Ovary (tissue), 7 donors: ENCODE measurements at regions not wholly inside any gene's neighbourhood (a gene's known extent, or its start where the extent isn't known, plus 50 kb on each side); places are given as distances from the start of the nearest gene placed in this dataset.

Experiments used
- DNase-seq, 5 donors: peaks; one replicate each; pipeline ENCODE4 v3.0.0-alpha.2; 2019 to 2020
- H3K27ac ChIP-seq, 2 donors: fragments of 200-600 bp; one replicate each; pipeline versions ENCODE4 v1.5.1 to v1.8.0; 2019 to 2022
- H3K27me3 ChIP-seq: fragments of 200-600 bp; one replicate; pipeline ENCODE4 v1.8.0; 2022
- H3K36me3 ChIP-seq: fragments of 200-600 bp; sonication (generic); one replicate; pipeline ENCODE4 v1.5.1; 2019
- H3K4me1 ChIP-seq: one replicate; pipeline ENCODE4 v1.8.1; 2013; ENCODE audit warnings: mild to moderate bottlenecking, moderate library complexity; ENCODE audit not compliant: insufficient read depth
- H3K4me3 ChIP-seq: fragments of 200-600 bp; sonication (generic); one replicate; pipeline ENCODE4 v1.5.1; 2017
- H3K9me3 ChIP-seq, 2 donors: fragments of 200-600 bp in 1 of 2; sonication (generic) in 1 of 2; one replicate each; pipeline versions ENCODE4 v1.5.1 to v1.8.1; 2013 to 2019; ENCODE audit warnings: mild to moderate bottlenecking in 1 of 2, moderate library complexity in 1 of 2
- CTCF ChIP-seq, 3 donors: fragments of 450-650 bp in 2 of 3; fragments of 200-600 bp in 1 of 3; IDR thresholded peaks; one replicate each; pipeline versions ENCODE4 v1.5.1 to v1.8.0; 2016 to 2022; ENCODE audit warnings: antibody characterized with exemption in 3 of 3, mild to moderate bottlenecking in 1 of 3
- EP300 ChIP-seq: sonication (generic); formaldehyde crosslinking; IDR thresholded peaks from one replicate; pipeline ENCODE4 v1.6.1; 2017; ENCODE audit warnings: antibody characterized with exemption
- POLR2A ChIP-seq: fragments of 450-650 bp; IDR thresholded peaks from one replicate; pipeline ENCODE4 v1.6.1; 2017; ENCODE audit warnings: antibody characterized with exemption, mild to moderate bottlenecking, moderate library complexity
- WGBS, 3 donors: extraction: QIAGEN DNeasy Blood & Tissue Kit in 1 of 3; methylation state at CpG; one replicate each; pipeline versions ENCODE4 v1.1.5 to v1.1.7; 2013 to 2017; 5-methylcytosine and 5-hydroxymethylcytosine counted together
- intact Hi-C, 4 donors: fragments of 100-400 bp; cut with DNase I; formaldehyde crosslinking; loops; one replicate each; pipeline versions ENCODE4 v1.11.0 to v1.15.1; 2022 to 2023
- donor health status: DM: no; HTN: no; CAD: no; lungs with moderate emphysema.
- donor health status: DM: no; HTN: no; CAD: no.
- donor health status: Bipolar disorder and iron deficiency.
- donor health status: DM: no; HTN: no; CAD: no.
- donor health status: DM: yes; HTN: yes; CAD: no.

- DNase-seq, result no peak
- TF ChIP-seq EP300 (no peak), POLR2A (no peak), CTCF (IDR thresholded peaks at IDR 0.05) (no peak)
- no peaks in the 10 kb centered on the region for H3K27me3 ChIP-seq
- WGBS, 3 donors, result 75 to 94% (median 93%) methylated on average over 4 to 5 of the region's 5 CpGs
- H3K9me3 ChIP-seq, result no peaks in the 10 kb centered on the region
- H3K36me3 ChIP-seq, result no peaks in the 10 kb centered on the region
- H3K27ac ChIP-seq, result no peak overlapping the region
- intact Hi-C loops, result no loop called here
- no peak overlapping the region for H3K4me3 ChIP-seq
- no peaks in the 10 kb centered on the region for H3K4me1 ChIP-seq
Observed at GRCh38 chr6:105669232-105669631, 266.4 kb upstream of the PREP start.

GRCh38 chr6:105667056-105667455, 264.2 kb upstream of the PREP start:
- TF ChIP-seq EP300 (no peak), POLR2A (no peak), CTCF (IDR thresholded peaks at IDR 0.05) (no peak)
- no peaks in the 10 kb centered on the region for H3K27me3 ChIP-seq
- no peaks in the 10 kb centered on the region for H3K4me1 ChIP-seq
- H3K36me3 ChIP-seq, result no peaks in the 10 kb centered on the region
- intact Hi-C loops, result no loop called here
- no peak for DNase-seq
- H3K27ac ChIP-seq, result no peak overlapping the region
- no peaks in the 10 kb centered on the region for H3K9me3 ChIP-seq
- no peak overlapping the region for H3K4me3 ChIP-seq
- WGBS, 3 donors, result 90 to 94% (median 92%) methylated on average over 12 of the region's 12 CpGs

GRCh38 chr6:105664931-105665330, 262.0 kb upstream of the PREP start:
- WGBS, 3 donors, result 82 to 93% (median 90%) methylated on average over 2 of the region's 2 CpGs

GRCh38 chr6:105651969-105652368, 249.1 kb upstream of the PREP start:
- intact Hi-C loops, result no loop called here
- H3K4me3 ChIP-seq, result no peak overlapping the region
- no peaks in the 10 kb centered on the region for H3K36me3 ChIP-seq
- no peak overlapping the region for H3K27ac ChIP-seq
- WGBS, 3 donors, result 71 to 77% (median 75%) methylated on average over 2 of the region's 2 CpGs
- H3K4me1 ChIP-seq, result no peaks in the 10 kb centered on the region
- DNase-seq, result no peak
- TF ChIP-seq CTCF (IDR thresholded peaks at IDR 0.05), result no peak
- TF ChIP-seq POLR2A, result no peak
- no peak for TF ChIP-seq EP300
- no peaks in the 10 kb centered on the region for H3K27me3 ChIP-seq
- H3K9me3 ChIP-seq, result no peaks in the 10 kb centered on the region

More at GRCh38 chr6:105664931-105665330, 262.0 kb upstream of the PREP start:
- DNase-seq, result no peak
- no peak overlapping the region for H3K4me3 ChIP-seq
- no peak for TF ChIP-seq EP300
- TF ChIP-seq POLR2A, result no peak
- TF ChIP-seq CTCF (IDR thresholded peaks at IDR 0.05), result no peak
- H3K27me3 ChIP-seq, result no peaks in the 10 kb centered on the region
- intact Hi-C loops, result no loop called here
- H3K9me3 ChIP-seq, result no peaks in the 10 kb centered on the region
- no peaks in the 10 kb centered on the region for H3K36me3 ChIP-seq
- no peak overlapping the region for H3K27ac ChIP-seq
- H3K4me1 ChIP-seq, result no peaks in the 10 kb centered on the region

GRCh38 chr6:105650347-105650746, 247.5 kb upstream of the PREP start:
- intact Hi-C loops, result no loop called here
- DNase-seq, result no peak
- no peak overlapping the region for H3K4me3 ChIP-seq
- H3K36me3 ChIP-seq, result no peaks in the 10 kb centered on the region
- no peak overlapping the region for H3K27ac ChIP-seq
- H3K9me3 ChIP-seq, result no peaks in the 10 kb centered on the region
- WGBS, 3 donors, result 84 to 96% (median 92%) methylated on average over 1 of the region's 1 CpG
- TF ChIP-seq POLR2A (no peak), EP300 (no peak), CTCF (IDR thresholded peaks at IDR 0.05) (no peak)
- no peaks in the 10 kb centered on the region for H3K27me3 ChIP-seq
- no peaks in the 10 kb centered on the region for H3K4me1 ChIP-seq
